GM06990 (cell line): ENCODE measurements at regions not wholly inside any gene's neighbourhood (a gene's known extent, or its start where the extent isn't known, plus 50 kb on each side); places are given as distances from the start of the nearest gene placed in this dataset.

Experiments used
- DNase-seq: peaks from one replicate; pipeline ENCODE4 v3.0.0-alpha.2; 2011; ENCODE audit not compliant: insufficient read length; ENCODE audit errors: extremely low read depth
- H3K27me3 ChIP-seq: replicated peaks from 2 replicates; pipeline ENCODE4 v1.6.0; 2011; ENCODE audit warnings: low read length; ENCODE audit not compliant: control insufficient read depth, insufficient read depth
- H3K36me3 ChIP-seq: 2 replicates; pipeline ENCODE4 v1.5.1; 2011; ENCODE audit warnings: low read length; ENCODE audit not compliant: control insufficient read depth, insufficient read depth
- H3K4me3 ChIP-seq: replicated peaks from 2 replicates; pipeline ENCODE4 v1.5.1; 2011; ENCODE audit warnings: low read depth, mild to moderate bottlenecking, control low read depth, low read length
- TF ChIP-seq, protein P1 (sequence below): IDR thresholded peaks from 2 replicates; pipeline ENCODE4 v1.5.1; 2011; ENCODE audit warnings: low read length, control low read depth, mild to moderate bottlenecking, inconsistent platforms; ENCODE audit not compliant: insufficient read depth, poor library complexity, severe bottlenecking

DNA sequence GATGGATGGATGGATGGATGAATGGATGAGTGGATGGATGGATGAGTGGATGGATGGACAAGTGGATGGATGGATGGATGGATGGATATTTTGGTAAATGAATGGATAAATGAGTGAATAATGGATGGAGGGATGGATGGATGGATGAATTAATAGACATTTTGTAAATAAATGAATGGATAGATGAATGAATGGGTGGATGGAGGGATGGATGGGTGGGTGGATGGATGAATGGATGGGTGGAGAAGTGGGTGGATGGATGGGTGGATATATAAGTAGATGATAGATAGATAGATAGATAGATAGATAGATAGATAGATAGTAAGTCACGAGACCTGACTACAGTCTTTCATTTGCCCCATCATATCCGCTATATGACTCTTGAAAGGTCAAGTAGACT is 82.7 kb upstream of the OLFM1 start:
- DNase-seq = no peak
- Histone ChIP-seq H3K36me3 (no peaks in the 10 kb centered on the region), H3K27me3 (no peaks in the 10 kb centered on the region), H3K4me3 (no peak overlapping the region)
- TF ChIP-seq, protein P1, sequence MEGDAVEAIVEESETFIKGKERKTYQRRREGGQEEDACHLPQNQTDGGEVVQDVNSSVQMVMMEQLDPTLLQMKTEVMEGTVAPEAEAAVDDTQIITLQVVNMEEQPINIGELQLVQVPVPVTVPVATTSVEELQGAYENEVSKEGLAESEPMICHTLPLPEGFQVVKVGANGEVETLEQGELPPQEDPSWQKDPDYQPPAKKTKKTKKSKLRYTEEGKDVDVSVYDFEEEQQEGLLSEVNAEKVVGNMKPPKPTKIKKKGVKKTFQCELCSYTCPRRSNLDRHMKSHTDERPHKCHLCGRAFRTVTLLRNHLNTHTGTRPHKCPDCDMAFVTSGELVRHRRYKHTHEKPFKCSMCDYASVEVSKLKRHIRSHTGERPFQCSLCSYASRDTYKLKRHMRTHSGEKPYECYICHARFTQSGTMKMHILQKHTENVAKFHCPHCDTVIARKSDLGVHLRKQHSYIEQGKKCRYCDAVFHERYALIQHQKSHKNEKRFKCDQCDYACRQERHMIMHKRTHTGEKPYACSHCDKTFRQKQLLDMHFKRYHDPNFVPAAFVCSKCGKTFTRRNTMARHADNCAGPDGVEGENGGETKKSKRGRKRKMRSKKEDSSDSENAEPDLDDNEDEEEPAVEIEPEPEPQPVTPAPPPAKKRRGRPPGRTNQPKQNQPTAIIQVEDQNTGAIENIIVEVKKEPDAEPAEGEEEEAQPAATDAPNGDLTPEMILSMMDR = no peak

DNA sequence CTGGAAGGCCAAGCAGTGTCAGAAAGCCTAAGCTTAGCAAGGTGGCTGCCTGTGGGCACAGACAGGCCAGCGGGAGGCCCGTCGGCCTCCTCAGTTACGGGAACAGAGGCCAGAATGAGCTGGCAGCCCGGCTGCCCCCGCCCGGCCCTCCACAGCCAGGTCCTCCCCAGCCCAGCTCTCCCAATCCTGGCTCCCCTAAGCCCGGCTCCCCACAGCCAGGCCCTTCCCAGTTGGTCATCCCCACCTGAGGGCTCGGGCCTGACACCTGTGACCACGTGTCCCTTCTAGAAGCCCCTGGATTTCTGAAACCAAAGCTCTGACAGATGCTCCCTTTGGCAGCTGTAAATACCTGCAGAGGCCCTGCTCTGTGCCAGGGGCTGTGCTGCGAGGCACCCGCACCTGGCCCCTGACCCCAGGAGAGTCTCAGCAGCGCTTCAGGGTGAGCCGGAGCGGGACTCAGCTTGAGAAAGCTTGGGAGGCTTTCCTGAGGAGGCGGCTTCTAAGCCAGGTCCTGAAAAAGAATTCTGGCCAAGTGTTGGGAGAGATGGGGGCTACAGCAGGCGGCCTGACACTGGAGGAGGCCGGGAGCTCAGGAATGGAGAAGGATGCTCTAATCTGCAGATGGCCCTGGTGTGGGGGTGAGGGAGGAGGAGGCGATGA is 80.4 kb upstream of the OLFM1 start:
- H3K4me3 ChIP-seq = no peak overlapping the region
- TF ChIP-seq, protein P1 = no peak

DNA sequence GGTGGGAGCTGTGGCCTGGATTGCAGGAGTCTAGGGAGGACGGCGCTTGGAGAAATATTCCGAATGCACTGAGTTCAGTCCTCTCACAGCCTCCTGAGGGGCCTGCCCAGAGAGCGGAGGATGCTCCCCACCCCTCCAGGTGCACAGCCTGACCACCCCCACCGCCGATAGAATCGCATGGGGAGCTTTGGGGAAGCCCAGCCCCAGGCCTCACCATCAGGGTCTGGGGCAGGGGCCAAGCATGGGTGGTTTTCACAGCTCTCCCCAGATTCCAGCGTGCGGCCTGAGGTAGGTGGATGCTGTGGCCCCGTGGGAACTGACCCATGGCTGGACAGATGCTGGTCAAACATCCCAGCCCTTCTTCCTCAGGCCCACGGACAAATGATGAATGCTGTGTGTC is 79.9 kb upstream of the OLFM1 start:
- H3K4me3 ChIP-seq = no peak overlapping the region
- DNase-seq = no peak
- TF ChIP-seq, protein P1 = no peak
- H3K27me3 ChIP-seq = no peaks in the 10 kb centered on the region
- H3K36me3 ChIP-seq = no peaks in the 10 kb centered on the region

More for the DNA sequence above, 80.4 kb upstream of the OLFM1 start:
- no peaks in the 10 kb centered on the region for H3K36me3 ChIP-seq
- H3K27me3 ChIP-seq = no peaks in the 10 kb centered on the region
- DNase-seq = no peak

DNA sequence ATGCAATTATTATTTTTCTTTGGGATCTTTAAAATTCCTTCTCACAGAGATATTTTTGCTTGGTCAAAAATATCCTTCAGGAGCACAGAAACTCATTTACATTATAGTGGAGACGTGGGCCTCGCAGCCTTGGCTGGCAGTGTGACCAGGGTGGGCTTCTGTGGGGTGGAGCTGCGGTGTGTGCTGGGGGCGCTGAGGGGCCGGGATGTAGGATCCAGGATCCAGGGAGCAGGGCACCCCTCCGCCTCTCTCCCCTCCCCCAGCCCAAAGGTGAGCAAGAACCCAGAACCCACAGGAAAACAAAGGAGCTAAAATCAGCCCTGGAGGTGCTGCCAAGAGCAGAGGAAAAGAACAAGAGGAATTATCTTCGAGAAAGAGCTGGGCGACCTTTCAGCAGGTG is 79.1 kb upstream of the OLFM1 start:
- no peaks in the 10 kb centered on the region for H3K36me3 ChIP-seq
- no peak overlapping the region for H3K4me3 ChIP-seq
- H3K27me3 ChIP-seq = no peaks in the 10 kb centered on the region
- DNase-seq = no peak
- TF ChIP-seq, protein P1 = no peak

DNA sequence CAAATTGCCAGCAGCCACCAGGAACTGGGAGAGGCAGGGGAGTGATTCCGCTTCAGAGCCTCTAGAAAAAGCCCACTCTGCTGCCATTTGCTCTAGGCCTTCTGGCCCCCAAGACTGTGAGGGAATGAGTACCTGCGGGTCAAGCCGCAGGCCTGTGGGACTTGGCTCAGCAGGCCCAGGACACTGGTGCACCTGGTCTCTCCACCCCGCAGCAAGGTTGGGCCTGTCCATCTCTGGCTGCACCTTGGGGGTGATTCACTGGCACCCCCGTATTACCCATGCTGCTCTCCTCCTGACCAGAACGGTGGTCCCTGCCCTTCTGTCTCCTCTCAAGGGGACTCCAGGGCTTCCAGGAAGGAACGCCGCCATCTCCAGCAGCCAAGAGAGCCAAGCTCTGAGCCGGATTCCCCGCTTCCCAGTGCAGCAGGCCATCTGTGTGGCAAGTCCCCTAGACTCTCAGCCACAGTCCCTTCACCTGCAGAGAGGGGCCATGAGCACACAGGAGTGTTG is 78.4 kb upstream of the OLFM1 start:
- no peaks in the 10 kb centered on the region for H3K27me3 ChIP-seq
- TF ChIP-seq, protein P1 = no peak
- no peak for DNase-seq
- no peak overlapping the region for H3K4me3 ChIP-seq
- no peaks in the 10 kb centered on the region for H3K36me3 ChIP-seq
